ENCODE measurements at regions not wholly inside any gene's neighbourhood (a gene's known extent, or its start where the extent isn't known, plus 50 kb on each side); places are given as distances from the start of the nearest gene placed in this dataset.
"Not testable (repeated sequence)": the region's sequence is repeated elsewhere in the genome, so short reads cannot be mapped to it uniquely, and the experiment has no call there.

DNA sequence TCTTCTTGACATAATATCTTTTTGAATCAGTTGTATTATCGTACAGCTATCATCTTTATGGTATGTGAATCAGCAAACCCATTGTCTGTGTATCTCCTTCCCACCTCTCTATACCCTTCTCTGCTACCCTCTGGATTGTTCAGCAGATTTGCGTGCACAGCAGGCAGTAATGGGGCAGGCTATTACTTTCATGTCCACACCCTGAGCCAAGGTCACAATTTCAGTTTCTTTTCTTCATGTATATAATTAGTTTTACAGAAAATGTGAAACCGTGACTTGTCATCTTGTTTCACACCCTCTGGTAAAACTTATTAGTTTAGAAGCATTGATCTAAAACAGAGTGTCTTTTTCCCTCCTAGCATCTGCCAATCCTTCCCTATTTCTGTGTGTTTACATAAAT, 770.4 kb upstream of the SEMA6D start:
- H3K4me3 ChIP-seq (ENCODE audit: low read length) = no peak overlapping the region
- TF ChIP-seq, protein P1, sequence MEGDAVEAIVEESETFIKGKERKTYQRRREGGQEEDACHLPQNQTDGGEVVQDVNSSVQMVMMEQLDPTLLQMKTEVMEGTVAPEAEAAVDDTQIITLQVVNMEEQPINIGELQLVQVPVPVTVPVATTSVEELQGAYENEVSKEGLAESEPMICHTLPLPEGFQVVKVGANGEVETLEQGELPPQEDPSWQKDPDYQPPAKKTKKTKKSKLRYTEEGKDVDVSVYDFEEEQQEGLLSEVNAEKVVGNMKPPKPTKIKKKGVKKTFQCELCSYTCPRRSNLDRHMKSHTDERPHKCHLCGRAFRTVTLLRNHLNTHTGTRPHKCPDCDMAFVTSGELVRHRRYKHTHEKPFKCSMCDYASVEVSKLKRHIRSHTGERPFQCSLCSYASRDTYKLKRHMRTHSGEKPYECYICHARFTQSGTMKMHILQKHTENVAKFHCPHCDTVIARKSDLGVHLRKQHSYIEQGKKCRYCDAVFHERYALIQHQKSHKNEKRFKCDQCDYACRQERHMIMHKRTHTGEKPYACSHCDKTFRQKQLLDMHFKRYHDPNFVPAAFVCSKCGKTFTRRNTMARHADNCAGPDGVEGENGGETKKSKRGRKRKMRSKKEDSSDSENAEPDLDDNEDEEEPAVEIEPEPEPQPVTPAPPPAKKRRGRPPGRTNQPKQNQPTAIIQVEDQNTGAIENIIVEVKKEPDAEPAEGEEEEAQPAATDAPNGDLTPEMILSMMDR (conservative IDR thresholded peaks at IDR 0.05; ENCODE audit: low read length) = no peak
- no peak for DNase-seq (ENCODE audit: low read depth)

DNA sequence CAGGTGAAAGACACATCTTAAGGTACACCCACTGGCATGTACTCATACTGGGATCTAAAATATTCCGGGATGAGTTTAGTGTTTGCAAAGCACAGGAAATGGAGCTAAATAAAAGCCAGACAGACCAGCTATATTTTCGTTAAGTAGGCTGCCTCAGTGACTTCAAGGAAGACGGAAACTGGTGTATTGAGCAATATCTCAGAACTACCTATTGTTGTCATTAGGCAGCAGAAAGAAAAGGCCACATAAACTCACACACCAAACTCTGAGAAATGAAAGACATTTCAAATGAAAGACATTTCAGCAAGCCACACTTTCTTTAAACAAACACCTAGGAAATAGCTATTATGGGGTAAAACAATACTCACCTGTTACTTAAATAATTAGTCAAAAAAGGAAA, 761.7 kb upstream of the SEMA6D start:
- TF ChIP-seq, protein P1 (conservative IDR thresholded peaks at IDR 0.05; ENCODE audit: low read length) = no peak
- H3K4me3 ChIP-seq (ENCODE audit: low read length) = no peak overlapping the region
- no peak for DNase-seq (ENCODE audit: low read depth)

DNA sequence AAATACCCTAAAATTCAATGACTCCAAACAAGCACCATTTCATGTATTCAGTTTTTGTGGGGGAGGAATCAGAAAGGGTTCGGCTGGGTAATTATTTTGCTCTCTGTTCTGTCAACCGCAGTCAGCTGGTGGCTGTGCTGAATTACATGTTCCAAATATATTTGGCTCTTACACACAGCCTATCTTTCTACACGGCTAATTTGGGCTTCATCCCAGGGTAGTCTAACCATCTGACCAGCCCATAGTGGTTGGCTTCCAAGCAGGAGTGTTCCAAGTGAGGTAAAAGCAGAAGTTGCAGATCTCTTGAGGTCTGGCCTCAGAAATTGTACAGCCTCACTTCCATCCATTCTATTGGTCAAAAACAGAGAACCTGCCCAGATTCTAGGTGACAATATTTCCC, 760.8 kb upstream of the SEMA6D start:
- TF ChIP-seq, protein P1 (conservative IDR thresholded peaks at IDR 0.05; ENCODE audit: low read length) = no peak
- no peak overlapping the region for H3K4me3 ChIP-seq (ENCODE audit: low read length)
- no peak for DNase-seq (ENCODE audit: low read depth)

DNA sequence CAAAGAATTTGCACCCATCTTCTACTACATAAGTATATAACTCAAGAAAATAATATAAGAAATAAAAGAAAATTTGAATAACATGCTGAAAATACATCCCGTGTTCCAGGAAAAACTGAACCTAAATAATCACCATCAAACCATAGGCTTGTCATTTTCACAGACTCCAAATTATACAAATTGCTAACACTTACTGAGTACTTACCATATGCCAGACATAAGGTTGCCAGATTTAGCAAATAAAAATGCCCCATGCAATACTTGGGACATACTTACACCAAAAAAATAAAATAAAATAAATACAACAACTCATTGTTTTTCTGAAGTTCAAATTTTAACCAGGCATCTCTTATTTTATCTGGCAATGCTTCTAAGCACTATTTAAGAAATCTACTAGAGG, 760.4 kb upstream of the SEMA6D start:
- no peak overlapping the region for H3K4me3 ChIP-seq (ENCODE audit: low read length)
- no peak for DNase-seq (ENCODE audit: low read depth)
- TF ChIP-seq, protein P1 (conservative IDR thresholded peaks at IDR 0.05; ENCODE audit: low read length) = no peak

DNA sequence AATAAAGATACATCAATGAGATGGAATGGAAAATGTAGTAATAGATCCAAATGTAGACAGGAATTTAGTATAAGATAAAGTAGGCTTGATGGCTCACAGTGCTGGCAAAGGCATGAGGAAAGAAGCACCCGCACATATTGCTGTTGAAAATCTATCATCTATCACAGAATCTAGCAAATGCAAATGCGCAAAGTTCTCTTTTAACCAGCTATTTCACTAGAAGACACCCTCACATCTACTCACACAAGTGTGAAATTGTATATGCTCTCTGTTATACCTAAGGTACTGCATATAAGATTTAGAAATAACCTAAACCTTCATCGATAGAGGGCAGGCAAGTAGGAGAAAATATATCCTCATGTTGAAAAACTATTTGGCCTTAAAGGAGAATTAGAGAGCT, 756.7 kb upstream of the SEMA6D start:
- TF ChIP-seq, protein P1 (conservative IDR thresholded peaks at IDR 0.05; ENCODE audit: low read length) = no peak
- no peak overlapping the region for H3K4me3 ChIP-seq (ENCODE audit: low read length)
- no peak for DNase-seq (ENCODE audit: low read depth)

DNA sequence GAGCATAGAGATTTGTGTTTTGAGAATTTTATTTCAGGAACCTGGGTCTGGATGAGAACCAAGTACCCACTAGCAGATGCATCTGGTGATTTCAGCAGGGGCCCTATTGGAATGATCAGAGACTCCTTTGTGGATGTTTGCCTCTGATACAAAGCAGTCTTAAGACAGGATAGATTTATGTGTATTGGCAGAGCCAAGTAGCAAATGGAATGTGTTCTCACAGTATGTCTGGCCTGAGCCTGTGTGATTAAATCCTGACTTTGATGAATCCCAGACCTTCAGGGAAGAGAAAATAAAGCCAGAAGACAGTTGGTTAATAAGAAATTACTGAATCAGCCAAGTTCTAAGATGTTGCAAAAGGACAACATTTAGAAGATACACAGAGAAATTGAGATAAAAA, 755.5 kb upstream of the SEMA6D start:
- TF ChIP-seq, protein P1 (conservative IDR thresholded peaks at IDR 0.05; ENCODE audit: low read length) = no peak
- no peak for DNase-seq (ENCODE audit: low read depth)
- no peak overlapping the region for H3K4me3 ChIP-seq (ENCODE audit: low read length)

DNA sequence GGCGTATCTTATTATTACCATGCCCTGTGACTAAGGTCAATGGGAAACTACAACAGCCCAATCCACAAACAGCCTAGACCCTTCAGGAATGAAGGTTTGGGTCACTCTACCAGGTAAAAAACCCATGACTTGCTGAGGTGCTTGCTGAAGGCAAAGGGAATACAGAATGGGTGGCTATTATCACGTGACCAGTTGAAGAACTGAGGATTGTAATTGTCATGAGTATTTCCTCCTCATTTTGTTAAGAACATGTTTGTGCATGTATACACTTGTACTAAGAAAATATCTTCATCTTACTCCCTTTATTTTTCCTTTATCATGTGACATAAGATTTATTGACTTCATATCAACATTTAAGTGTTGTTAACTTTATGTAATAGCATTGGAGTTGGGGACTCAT, 729.2 kb upstream of the SEMA6D start:
- not testable (repeated sequence) for H3K4me3 ChIP-seq (ENCODE audit: low read length); DNase-seq (ENCODE audit: low read depth)

DNA sequence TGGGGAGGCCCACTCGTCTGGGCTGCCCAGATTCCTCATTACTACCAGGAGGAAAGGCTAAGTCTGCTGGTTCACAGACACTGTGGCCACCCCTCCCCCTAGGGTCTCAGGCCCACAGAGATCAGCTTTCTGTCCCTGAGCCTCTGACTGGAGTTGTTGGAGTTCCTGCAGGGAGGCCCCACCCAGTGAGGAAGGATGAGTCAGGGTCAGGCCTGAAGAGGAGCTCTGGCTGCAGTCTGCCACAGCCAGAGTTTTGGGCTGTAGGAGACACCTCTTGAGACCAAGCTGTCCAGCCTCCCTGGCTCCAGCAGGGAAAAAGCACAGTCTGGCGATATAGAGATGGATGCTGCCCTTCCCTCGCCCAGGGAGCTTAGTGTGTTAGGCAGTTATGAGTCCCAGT, 720.9 kb upstream of the SEMA6D start:
- no peak overlapping the region for H3K4me3 ChIP-seq (ENCODE audit: low read length)
- TF ChIP-seq, protein P1 (conservative IDR thresholded peaks at IDR 0.05; ENCODE audit: low read length) = no peak
- DNase-seq (ENCODE audit: low read depth) = no peak
